NCI-H2029 (cell line): ENCODE measurements at regions not wholly inside any gene's neighbourhood (a gene's known extent, or its start where the extent isn't known, plus 50 kb on each side); places are given as distances from the start of the nearest gene placed in this dataset.
"Not testable (repeated sequence)": the region's sequence is repeated elsewhere in the genome, so short reads cannot be mapped to it uniquely, and the experiment has no call there.

Experiments used
- DNase-seq: peaks from one replicate; lab custom pipeline; 2025; lab: John Stamatoyannopoulos, UW

GRCh38 chr12:70070494-70071007 lies 172.7 kb upstream of the CNOT2 start:
- no peak for DNase-seq

- no peak for DNase-seq
Measured at GRCh38 chr12:70074510-70074909, 168.7 kb upstream of the CNOT2 start.

- DNase-seq, result no peak
Measured at GRCh38 chr12:70077441-70077840, 165.8 kb upstream of the CNOT2 start.

- DNase-seq, result no peak
Measured at GRCh38 chr12:70078161-70078560, 165.1 kb upstream of the CNOT2 start.

GRCh38 chr12:70080566-70080965 lies 162.7 kb upstream of the CNOT2 start:
- no peak for DNase-seq

GRCh38 chr12:70082997-70083676 lies 160.1 kb upstream of the CNOT2 start:
- DNase-seq, result no peak

- no peak for DNase-seq
Measured at GRCh38 chr12:70083677-70084020, 159.6 kb upstream of the CNOT2 start.

GRCh38 chr12:70086372-70086771 lies 156.9 kb upstream of the CNOT2 start:
- DNase-seq, result not testable (repeated sequence)

- DNase-seq, result no peak
Measured at GRCh38 chr12:70091021-70091521, 152.2 kb upstream of the CNOT2 start.

GRCh38 chr12:70094467-70094866 lies 148.8 kb upstream of the CNOT2 start:
- no peak for DNase-seq

- DNase-seq, result no peak
Measured at GRCh38 chr12:70096759-70097410, 146.3 kb upstream of the CNOT2 start.

- DNase-seq, result no peak
Measured at GRCh38 chr12:70101064-70101463, 142.2 kb upstream of the CNOT2 start.

GRCh38 chr12:70106347-70106746 lies 136.9 kb upstream of the CNOT2 start:
- DNase-seq, result no peak

- no peak for DNase-seq
Measured at GRCh38 chr12:70110085-70110484, 133.1 kb upstream of the CNOT2 start.

GRCh38 chr12:70117670-70118069 lies 125.6 kb upstream of the CNOT2 start:
- DNase-seq, result no peak

GRCh38 chr12:70120970-70121369 lies 122.3 kb upstream of the CNOT2 start:
- no peak for DNase-seq

GRCh38 chr12:70121562-70121961 lies 121.7 kb upstream of the CNOT2 start:
- DNase-seq, result no peak

- no peak for DNase-seq
Measured at GRCh38 chr12:70122804-70123203, 120.4 kb upstream of the CNOT2 start.

GRCh38 chr12:70149013-70149412 lies 94.2 kb upstream of the CNOT2 start:
- DNase-seq, result no peak

- no peak for DNase-seq
Measured at GRCh38 chr12:70149665-70150064, 93.6 kb upstream of the CNOT2 start.

GRCh38 chr12:70150230-70150629 lies 93.0 kb upstream of the CNOT2 start:
- DNase-seq, result no peak

- DNase-seq, result no peak
Measured at GRCh38 chr12:70151993-70152392, 91.2 kb upstream of the CNOT2 start.

GRCh38 chr12:70154087-70154638 lies 89.1 kb upstream of the CNOT2 start:
- DNase-seq, result no peak
